ENCODE measurements at regions not wholly inside any gene's neighbourhood (a gene's known extent, or its start where the extent isn't known, plus 50 kb on each side); places are given as distances from the start of the nearest gene placed in this dataset.

DNA sequence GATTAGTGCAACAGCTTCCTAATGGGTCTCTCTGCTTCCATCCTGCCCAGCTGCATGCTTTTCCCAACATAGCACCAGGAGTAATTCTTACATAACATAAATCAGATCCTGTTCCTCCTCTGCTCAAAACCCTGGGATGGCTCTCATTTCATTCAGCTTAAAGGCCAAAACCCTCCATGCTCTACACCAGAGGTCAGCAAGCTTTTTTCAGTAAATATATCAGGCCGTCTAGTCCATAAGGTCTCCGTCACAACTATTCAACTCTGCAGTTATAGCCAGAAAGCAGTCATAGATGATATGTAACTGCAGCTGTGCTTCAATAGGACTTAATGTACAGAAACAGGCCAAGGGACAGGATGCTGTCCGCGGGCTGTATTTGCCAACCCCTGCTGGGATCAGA is 202.8 kb upstream of the UBE2E2 start:
- CTCF ChIA-PET (ENCODE audit: low intra/inter-chr PET ratio, low total read pairs) = no interaction called here
- FAIRE-seq (no peak), ATAC-seq (no peak), DNase-seq (ENCODE audit: low spot score) (no peak)
- POLR2A ChIA-PET = no interaction called here
- BruUV-seq (replicated peaks) = no TSS peak
- Histone ChIP-seq H3K36me3 (replicated peaks in 1 of 2; ENCODE audit: control insufficient read depth in 1 of 2, insufficient read depth in 2 of 2, low read length in 2 of 2) (no peaks in the 10 kb centered on the region), H2AFZ (ENCODE audit: low read length) (no peak overlapping the region), H3K4me3 (replicated peaks in 1 of 3; ENCODE audit: insufficient read depth in 1 of 3, low read depth in 2 of 3, low read length in 3 of 3) (no peak overlapping the region), H3K27me3 (ENCODE audit: control insufficient read depth in 1 of 2, insufficient read depth in 2 of 2, low read length in 2 of 2) (no peaks in the 10 kb centered on the region), H3K27ac (ENCODE audit: extremely low read length, insufficient read depth, low read length) (no peak overlapping the region), H3K9ac (ENCODE audit: insufficient read depth, low read depth, low read length) (no peak overlapping the region), H3K79me2 (ENCODE audit: insufficient read depth, low read length) (no peaks in the 10 kb centered on the region), H3K4me2 (ENCODE audit: low read depth, low read length) (no peak overlapping the region), H3K9me3 (ENCODE audit: low read length) (no peaks in the 10 kb centered on the region), H3K4me1 (ENCODE audit: insufficient read depth, low read length) (no peaks in the 10 kb centered on the region), H4K20me1 (ENCODE audit: insufficient read depth, low read length) (no peaks in the 10 kb centered on the region)
- 11% methylated on average over 4 of the region's 4 CpGs for WGBS (ENCODE audit: low lambda C conversion rate)
- intact Hi-C loops (cut with micrococcal nuclease; ENCODE audit: unreplicated experiment) (no loop called here), in situ Hi-C loops (cut with HindIII; ENCODE audit: extremely low pct_ligation_motif_present, low pct_unique_long_range_greater_than_20kb) (no loop called here)
- no peak for TF ChIP-seq ERF (CRISPR knock-in tag; IDR thresholded peaks at IDR 0.05)

- DNase-seq (ENCODE audit: low spot score) (no peak), ATAC-seq (no peak), FAIRE-seq (no peak)
- Histone ChIP-seq H3K4me1 (ENCODE audit: insufficient read depth, low read length) (no peaks in the 10 kb centered on the region), H3K27me3 (ENCODE audit: control insufficient read depth in 1 of 2, insufficient read depth in 2 of 2, low read length in 2 of 2) (no peaks in the 10 kb centered on the region), H3K27ac (ENCODE audit: extremely low read length, insufficient read depth, low read length) (no peak overlapping the region), H3K36me3 (replicated peaks in 1 of 2; ENCODE audit: control insufficient read depth in 1 of 2, insufficient read depth in 2 of 2, low read length in 2 of 2) (no peaks in the 10 kb centered on the region), H3K4me3 (replicated peaks in 1 of 3; ENCODE audit: insufficient read depth in 1 of 3, low read depth in 2 of 3, low read length in 3 of 3) (no peak overlapping the region), H4K20me1 (ENCODE audit: insufficient read depth, low read length) (no peaks in the 10 kb centered on the region), H3K79me2 (ENCODE audit: insufficient read depth, low read length) (no peaks in the 10 kb centered on the region), H3K4me2 (ENCODE audit: low read depth, low read length) (no peak overlapping the region), H2AFZ (ENCODE audit: low read length) (no peak overlapping the region), H3K9ac (ENCODE audit: insufficient read depth, low read depth, low read length) (no peak overlapping the region), H3K9me3 (ENCODE audit: low read length) (no peaks in the 10 kb centered on the region)
- BruUV-seq (replicated peaks) = no TSS peak
- intact Hi-C loops (cut with micrococcal nuclease; ENCODE audit: unreplicated experiment) = no loop called here
- ChIA-PET CTCF (ENCODE audit: low intra/inter-chr PET ratio, low total read pairs) (no interaction called here), POLR2A (no interaction called here)
- in situ Hi-C loops (cut with HindIII; ENCODE audit: extremely low pct_ligation_motif_present, low pct_unique_long_range_greater_than_20kb) = no loop called here
- 0% methylated on average over 1 of the region's 1 CpG for WGBS (ENCODE audit: low lambda C conversion rate)
- TF ChIP-seq KAT2B (IDR thresholded peaks at IDR 0.05; ENCODE audit: borderline replicate concordance, low read depth, low read length) (no peak), ZNF296 (CRISPR knock-in tag; conservative IDR thresholded peaks at IDR 0.05) (no peak), ATF1 (CRISPR knock-in tag; IDR thresholded peaks at IDR 0.05) (no peak), PRPF4 (IDR thresholded peaks at IDR 0.05; ENCODE audit: low read depth, low read length, poor library complexity, severe bottlenecking) (no peak), KLF12 (CRISPR knock-in tag; IDR thresholded peaks at IDR 0.05; ENCODE audit: borderline replicate concordance) (no peak), NRL (CRISPR knock-in tag; IDR thresholded peaks at IDR 0.05; ENCODE audit: borderline replicate concordance) (no peak), GATAD2A (CRISPR knock-in tag; IDR thresholded peaks at IDR 0.05) (no peak), LCORL (IDR thresholded peaks at IDR 0.05) (no peak), LCORL (CRISPR knock-in tag; IDR thresholded peaks at IDR 0.05) (no peak), AHR (CRISPR knock-in tag; IDR thresholded peaks at IDR 0.05) (no peak), SALL1 (CRISPR knock-in tag; IDR thresholded peaks at IDR 0.05) (no peak), RFXAP (CRISPR knock-in tag; IDR thresholded peaks at IDR 0.05; ENCODE audit: borderline replicate concordance) (no peak), ZNF552 (CRISPR knock-in tag; IDR thresholded peaks at IDR 0.05; ENCODE audit: borderline replicate concordance) (no peak), NONO (IDR thresholded peaks at IDR 0.05) (no peak), NONO (CRISPR knock-in tag; conservative IDR thresholded peaks at IDR 0.05) (no peak), ZSCAN20 (CRISPR knock-in tag; IDR thresholded peaks at IDR 0.05; ENCODE audit: borderline replicate concordance) (no peak), PAX8 (CRISPR knock-in tag; IDR thresholded peaks at IDR 0.05; ENCODE audit: borderline replicate concordance) (no peak), ZNF629 (CRISPR knock-in tag; conservative IDR thresholded peaks at IDR 0.05) (no peak), KDM3A (CRISPR knock-in tag; IDR thresholded peaks at IDR 0.05; ENCODE audit: low read depth) (no peak), ISL2 (CRISPR knock-in tag; IDR thresholded peaks at IDR 0.05) (no peak), TCF7 (IDR thresholded peaks at IDR 0.05; ENCODE audit: low read depth) (no peak), RAD21 (CRISPR knock-in tag; IDR thresholded peaks at IDR 0.05) (no peak)
Measured at GRCh38 chr3:23002151-23002550, 201.0 kb upstream of the UBE2E2 start.

Measured in HepG2 (cell line).